Activated B cell treated with CpG ODN at 0.5 μM for 24 hours (primary cell): ENCODE measurements at regions not wholly inside any gene's neighbourhood (a gene's known extent, or its start where the extent isn't known, plus 50 kb on each side); places are given as distances from the start of the nearest gene placed in this dataset.

Experiments
- ATAC-seq: fragments of 200-7000 bp; cut with Tn5 transposase; one replicate; pipeline ENCODE4 v1.10.0; 2021; ENCODE audit warnings: low read depth, mild to moderate bottlenecking, moderate library complexity
- CTCF ChIA-PET: fragments of 350-600 bp; sonication (Branson Sonifier 250); formaldehyde crosslinking; loops from one replicate; lab custom pipeline; 2021; ENCODE audit warnings: antibody characterized with exemption; lab: Charles Lee
- POLR2A ChIA-PET: fragments of 350-600 bp; sonication (Branson Sonifier 250); formaldehyde crosslinking; loops from one replicate; lab custom pipeline; 2021; ENCODE audit warnings: antibody characterized with exemption; lab: Charles Lee
- DNase-seq: peaks from one replicate; pipeline ENCODE4 v3.0.0; 2022
- H3K27ac Mint-ChIP-seq: one replicate; pipeline ENCODE4 v1.8.0; 2020; ENCODE audit warnings: mixed read lengths
- H3K27me3 Mint-ChIP-seq: one replicate; pipeline ENCODE4 v1.8.0; 2021; ENCODE audit warnings: mixed read lengths
- H3K36me3 Mint-ChIP-seq: one replicate; pipeline ENCODE4 v1.8.0; 2021; ENCODE audit warnings: low read depth, mixed read lengths
- H3K4me1 Mint-ChIP-seq: one replicate; pipeline ENCODE4 v1.8.0; 2021; ENCODE audit warnings: mixed read lengths
- H3K4me3 Mint-ChIP-seq: one replicate; pipeline ENCODE4 v1.8.0; 2020; ENCODE audit warnings: mild to moderate bottlenecking, mixed read lengths
- H3K9me3 Mint-ChIP-seq: one replicate; pipeline ENCODE4 v1.8.0; 2020; ENCODE audit warnings: mixed read lengths
- intact Hi-C: fragments of 100-400 bp; cut with micrococcal nuclease; formaldehyde crosslinking; loops from one replicate; pipeline ENCODE4 v1.15.1; 2024
- TF ChIP-seq, protein P1 (sequence below): fragments of 200-600 bp; IDR thresholded peaks from one replicate; pipeline ENCODE4 v1.8.0; 2022; ENCODE audit warnings: antibody characterized with exemption, mild to moderate bottlenecking

DNA sequence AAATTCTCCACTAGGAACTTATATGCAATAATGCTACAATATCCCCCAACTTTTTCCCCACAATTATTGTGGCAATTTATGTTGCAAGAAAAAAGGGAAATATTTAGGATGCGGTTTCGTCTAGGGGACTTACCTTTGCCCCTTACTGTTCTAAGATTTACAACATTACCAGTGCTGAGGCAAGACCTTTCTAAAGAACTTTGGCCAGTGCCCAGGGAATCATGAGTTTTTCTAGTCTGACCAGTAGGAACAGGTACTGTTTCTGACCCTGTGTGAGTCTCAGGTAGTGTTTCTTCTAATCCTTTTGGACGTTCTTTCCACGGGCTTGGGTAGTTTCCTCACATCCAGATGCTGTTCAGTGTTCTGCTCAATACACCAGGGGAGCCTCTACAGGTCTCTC lies 373.7 kb downstream of the HAPSTR1 start:
- TF ChIP-seq, protein P1, sequence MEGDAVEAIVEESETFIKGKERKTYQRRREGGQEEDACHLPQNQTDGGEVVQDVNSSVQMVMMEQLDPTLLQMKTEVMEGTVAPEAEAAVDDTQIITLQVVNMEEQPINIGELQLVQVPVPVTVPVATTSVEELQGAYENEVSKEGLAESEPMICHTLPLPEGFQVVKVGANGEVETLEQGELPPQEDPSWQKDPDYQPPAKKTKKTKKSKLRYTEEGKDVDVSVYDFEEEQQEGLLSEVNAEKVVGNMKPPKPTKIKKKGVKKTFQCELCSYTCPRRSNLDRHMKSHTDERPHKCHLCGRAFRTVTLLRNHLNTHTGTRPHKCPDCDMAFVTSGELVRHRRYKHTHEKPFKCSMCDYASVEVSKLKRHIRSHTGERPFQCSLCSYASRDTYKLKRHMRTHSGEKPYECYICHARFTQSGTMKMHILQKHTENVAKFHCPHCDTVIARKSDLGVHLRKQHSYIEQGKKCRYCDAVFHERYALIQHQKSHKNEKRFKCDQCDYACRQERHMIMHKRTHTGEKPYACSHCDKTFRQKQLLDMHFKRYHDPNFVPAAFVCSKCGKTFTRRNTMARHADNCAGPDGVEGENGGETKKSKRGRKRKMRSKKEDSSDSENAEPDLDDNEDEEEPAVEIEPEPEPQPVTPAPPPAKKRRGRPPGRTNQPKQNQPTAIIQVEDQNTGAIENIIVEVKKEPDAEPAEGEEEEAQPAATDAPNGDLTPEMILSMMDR = no peak
- H3K4me1 Mint-ChIP-seq = no peaks in the 10 kb centered on the region

DNA sequence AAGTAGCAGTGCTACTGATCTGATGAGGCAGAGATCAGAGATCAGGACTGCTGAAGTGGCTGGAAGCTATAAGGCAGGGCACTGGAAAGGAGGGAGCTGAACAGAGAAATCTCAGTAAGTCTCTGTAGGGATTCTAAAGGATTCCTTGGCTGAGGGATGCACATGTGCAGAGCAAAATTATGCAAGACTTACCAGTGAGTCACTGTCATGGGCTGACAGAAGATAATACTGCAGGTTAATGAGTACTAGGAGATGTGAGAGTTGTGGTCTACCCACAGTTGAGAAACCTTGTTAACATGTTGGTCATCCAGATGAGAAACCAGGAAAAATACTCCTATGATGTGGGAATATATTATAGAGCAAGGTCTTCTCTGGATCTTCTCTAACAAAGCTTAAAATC lies 378.1 kb downstream of the HAPSTR1 start:
- TF ChIP-seq, protein P1 = no peak
- H3K27ac Mint-ChIP-seq = no peak overlapping the region
- H3K4me1 Mint-ChIP-seq = no peaks in the 10 kb centered on the region
- ChIA-PET CTCF (no interaction called here), POLR2A (no interaction called here)
- H3K4me3 Mint-ChIP-seq = no peak overlapping the region
- ATAC-seq (no peak), DNase-seq (no peak)
- peaks cover 5% of the 10 kb centered on the region for H3K9me3 Mint-ChIP-seq
- H3K36me3 Mint-ChIP-seq = no peaks in the 10 kb centered on the region
- H3K27me3 Mint-ChIP-seq = peaks cover 7% of the 10 kb centered on the region
- intact Hi-C loops = no loop called here

More for the DNA sequence above, 373.7 kb downstream of the HAPSTR1 start:
- Mint-ChIP-seq H3K27ac (no peak overlapping the region), H3K9me3 (peaks cover 5% of the 10 kb centered on the region), H3K27me3 (peaks cover 13% of the 10 kb centered on the region), H3K36me3 (no peaks in the 10 kb centered on the region), H3K4me3 (no peak overlapping the region)
- DNase-seq (no peak), ATAC-seq (no peak)
- CTCF ChIA-PET = no interaction called here
- intact Hi-C loops = no loop called here
- POLR2A ChIA-PET = no interaction called here

DNA sequence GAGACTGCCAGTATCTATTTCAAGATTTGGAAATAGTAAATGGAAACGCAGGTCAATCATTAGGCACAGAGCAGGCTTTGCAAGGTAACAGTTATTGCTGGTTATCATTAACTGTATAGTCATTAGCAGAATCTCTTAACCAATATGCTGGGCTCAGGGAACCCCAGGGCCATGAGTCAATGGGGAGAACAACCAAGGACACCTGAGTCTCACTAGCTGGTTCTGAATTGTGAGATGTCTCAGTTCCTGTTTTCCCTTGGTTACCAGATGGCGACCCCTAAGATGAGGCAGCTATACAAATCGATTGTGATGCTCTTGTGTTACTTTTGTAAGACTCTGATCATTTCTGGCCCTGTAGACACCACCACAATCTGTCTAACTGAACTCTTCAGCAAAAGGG lies 385.3 kb downstream of the HAPSTR1 start:
- H3K27me3 Mint-ChIP-seq = peaks cover 4% of the 10 kb centered on the region
- DNase-seq = no peak
- ChIA-PET CTCF (no interaction called here), POLR2A (no interaction called here)
- intact Hi-C loops = no loop called here
- H3K36me3 Mint-ChIP-seq = no peaks in the 10 kb centered on the region
- ATAC-seq = no peak
- H3K9me3 Mint-ChIP-seq = no peaks in the 10 kb centered on the region
- H3K4me1 Mint-ChIP-seq = no peaks in the 10 kb centered on the region
- H3K27ac Mint-ChIP-seq = no peak overlapping the region
- TF ChIP-seq, protein P1 = no peak
- H3K4me3 Mint-ChIP-seq = no peak overlapping the region

DNA sequence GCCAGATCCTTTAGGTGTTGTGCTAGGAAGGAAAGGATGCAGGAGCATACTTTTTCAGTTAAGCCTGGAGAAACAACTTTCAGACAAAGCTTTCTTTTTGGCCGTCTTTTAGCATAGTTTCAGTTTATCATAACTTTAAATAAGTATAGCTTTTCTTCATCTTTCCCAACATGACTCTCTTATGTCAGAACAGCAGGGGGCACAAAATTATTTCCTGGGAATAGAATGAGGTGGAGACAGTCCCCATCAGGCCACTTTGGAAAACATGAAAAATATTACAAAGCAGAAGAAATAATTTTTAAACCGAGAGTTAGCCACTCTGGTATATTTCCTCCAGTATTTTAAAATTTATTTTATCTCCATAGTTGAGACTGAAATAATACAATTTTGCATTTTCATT lies 387.6 kb downstream of the HAPSTR1 start:
- Mint-ChIP-seq H3K27ac (no peak overlapping the region), H3K27me3 (peaks cover 3% of the 10 kb centered on the region)

DNA sequence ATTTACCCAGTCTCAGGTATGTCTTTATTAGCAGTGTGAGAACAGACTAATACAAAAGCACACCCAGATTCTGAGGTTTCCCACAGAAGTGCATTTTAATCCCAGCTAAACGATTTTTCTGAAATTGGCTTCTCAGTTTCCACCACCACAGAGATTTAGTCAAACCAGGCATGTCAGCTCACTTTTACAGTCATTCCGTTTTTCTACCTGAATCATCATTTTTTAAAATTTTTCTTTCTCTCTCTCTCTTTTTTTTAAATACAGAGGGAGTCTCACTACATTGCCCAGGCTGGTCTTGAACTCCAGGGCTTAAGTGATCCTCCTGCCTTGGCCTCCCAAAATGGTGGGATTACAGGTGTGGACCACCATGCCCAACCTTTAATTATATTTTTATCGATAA lies 389.1 kb downstream of the HAPSTR1 start:
- ChIA-PET CTCF (no interaction called here), POLR2A (no interaction called here)
- Mint-ChIP-seq H3K27ac (no peak overlapping the region), H3K4me1 (no peaks in the 10 kb centered on the region), H3K27me3 (no peaks in the 10 kb centered on the region), H3K4me3 (no peak overlapping the region), H3K9me3 (no peaks in the 10 kb centered on the region), H3K36me3 (no peaks in the 10 kb centered on the region)
- TF ChIP-seq, protein P1 = no peak
- intact Hi-C loops = no loop called here
- ATAC-seq = no peak
- no peak for DNase-seq

More for the DNA sequence above, 387.6 kb downstream of the HAPSTR1 start:
- H3K9me3 Mint-ChIP-seq = no peaks in the 10 kb centered on the region
- H3K4me1 Mint-ChIP-seq = no peaks in the 10 kb centered on the region
- no peak overlapping the region for H3K4me3 Mint-ChIP-seq
- TF ChIP-seq, protein P1 = no peak
- no peaks in the 10 kb centered on the region for H3K36me3 Mint-ChIP-seq
- CTCF ChIA-PET = no interaction called here
- POLR2A ChIA-PET = no interaction called here
- intact Hi-C loops = no loop called here
- DNase-seq = no peak
- ATAC-seq = no peak
